ENCODE measurements at regions not wholly inside any gene's neighbourhood (a gene's known extent, or its start where the extent isn't known, plus 50 kb on each side); places are given as distances from the start of the nearest gene placed in this dataset.
"Not testable (repeated sequence)": the region's sequence is repeated elsewhere in the genome, so short reads cannot be mapped to it uniquely, and the experiment has no call there.

DNA sequence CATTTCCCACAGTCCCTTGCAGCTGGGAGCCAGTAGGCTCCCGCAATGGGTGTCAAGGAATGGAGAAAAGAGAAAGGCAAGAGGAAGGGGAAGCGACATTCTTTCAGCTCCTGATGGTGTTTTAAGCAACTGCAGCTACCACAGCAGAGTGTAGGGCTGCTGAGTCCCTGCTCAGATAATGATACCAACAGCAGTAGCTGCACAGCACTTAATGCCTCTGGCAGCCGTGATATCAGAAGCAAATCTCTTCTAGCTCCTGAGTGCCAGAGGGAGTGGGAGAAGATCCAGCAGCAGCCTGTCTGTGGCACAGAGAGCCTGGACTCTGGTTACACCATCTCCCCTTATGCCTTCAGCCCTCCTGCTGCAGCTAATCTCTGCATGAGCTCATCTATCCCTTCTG, 186.1 kb upstream of the LMCD1 start:
- not testable (repeated sequence) for DNase-seq

DNA sequence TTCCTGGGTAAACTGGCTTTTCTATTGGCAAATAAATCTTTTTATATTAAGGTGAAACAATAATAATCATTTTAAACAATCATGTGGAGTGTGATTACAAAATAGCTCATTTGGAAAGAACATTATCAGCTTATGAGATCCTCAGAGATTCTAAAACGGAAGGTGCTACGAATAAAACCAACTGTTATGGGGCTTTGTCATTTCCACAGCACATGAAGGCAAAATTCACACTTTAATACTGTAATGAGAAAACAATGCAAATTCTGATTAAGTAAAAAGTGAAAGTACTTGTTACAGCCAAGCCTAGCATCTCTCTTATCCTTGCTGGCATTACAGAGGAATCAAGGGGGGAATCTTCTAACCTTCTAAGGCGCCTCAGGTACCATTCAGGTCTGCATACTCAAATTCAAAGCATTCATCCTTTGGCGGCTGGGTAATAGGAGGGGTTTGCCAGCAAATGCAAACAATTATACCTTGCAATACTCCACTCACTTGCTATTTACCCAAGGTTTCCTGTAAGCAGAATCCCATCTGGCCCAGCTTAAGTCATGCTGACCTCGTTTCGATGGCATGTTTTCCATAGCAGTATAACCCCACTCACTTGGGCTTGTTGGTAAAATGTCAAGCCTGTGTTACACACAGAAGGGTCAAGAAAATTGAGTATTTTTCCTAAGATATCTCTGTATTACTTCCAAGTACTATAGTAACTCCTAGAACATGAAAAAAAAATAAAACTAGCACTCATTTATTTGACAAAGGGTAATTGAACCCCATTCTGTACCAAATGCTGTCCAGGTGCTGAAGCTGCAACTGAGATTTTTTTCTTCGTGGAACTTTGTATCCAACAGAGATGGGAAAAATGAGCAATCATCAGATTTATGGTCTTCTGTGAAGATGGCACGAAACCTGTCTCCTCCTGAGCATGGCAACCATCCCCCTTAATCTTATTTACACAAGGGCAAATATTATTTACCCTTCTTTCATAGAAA, 183.7 kb upstream of the LMCD1 start:
- no peak for DNase-seq

DNA sequence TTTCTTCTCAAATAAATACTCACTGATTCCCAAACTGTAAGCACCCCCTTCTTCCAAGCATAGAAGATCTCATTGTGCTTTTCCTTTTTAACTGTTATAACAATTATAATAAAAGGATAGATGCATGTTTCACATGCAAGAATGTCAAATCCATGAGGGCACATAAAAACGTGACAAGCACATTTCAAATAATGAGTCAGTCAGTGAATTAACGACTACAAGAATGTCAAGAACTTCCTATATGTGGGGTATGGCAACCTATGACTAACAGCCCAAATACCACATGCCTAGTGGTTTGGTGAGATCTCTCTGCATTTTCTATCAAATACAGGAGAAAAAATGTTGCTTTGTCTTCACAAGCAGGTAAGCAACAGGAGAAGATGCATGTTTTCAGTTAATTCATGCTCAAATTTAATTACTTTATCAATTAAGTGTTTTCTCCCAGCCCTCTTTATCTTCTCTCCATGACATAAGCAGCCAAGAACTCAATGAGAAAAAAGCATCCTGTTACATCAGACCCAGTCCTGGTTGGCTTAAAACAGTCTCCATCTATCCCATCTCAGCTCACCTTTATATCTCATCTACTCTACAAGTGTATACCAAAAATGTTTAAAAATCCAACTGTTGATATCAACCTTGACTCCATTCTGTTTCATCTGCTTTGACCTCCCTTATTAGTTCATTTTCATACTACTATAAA, 181.5 kb upstream of the LMCD1 start:
- DNase-seq = no peak

DNA sequence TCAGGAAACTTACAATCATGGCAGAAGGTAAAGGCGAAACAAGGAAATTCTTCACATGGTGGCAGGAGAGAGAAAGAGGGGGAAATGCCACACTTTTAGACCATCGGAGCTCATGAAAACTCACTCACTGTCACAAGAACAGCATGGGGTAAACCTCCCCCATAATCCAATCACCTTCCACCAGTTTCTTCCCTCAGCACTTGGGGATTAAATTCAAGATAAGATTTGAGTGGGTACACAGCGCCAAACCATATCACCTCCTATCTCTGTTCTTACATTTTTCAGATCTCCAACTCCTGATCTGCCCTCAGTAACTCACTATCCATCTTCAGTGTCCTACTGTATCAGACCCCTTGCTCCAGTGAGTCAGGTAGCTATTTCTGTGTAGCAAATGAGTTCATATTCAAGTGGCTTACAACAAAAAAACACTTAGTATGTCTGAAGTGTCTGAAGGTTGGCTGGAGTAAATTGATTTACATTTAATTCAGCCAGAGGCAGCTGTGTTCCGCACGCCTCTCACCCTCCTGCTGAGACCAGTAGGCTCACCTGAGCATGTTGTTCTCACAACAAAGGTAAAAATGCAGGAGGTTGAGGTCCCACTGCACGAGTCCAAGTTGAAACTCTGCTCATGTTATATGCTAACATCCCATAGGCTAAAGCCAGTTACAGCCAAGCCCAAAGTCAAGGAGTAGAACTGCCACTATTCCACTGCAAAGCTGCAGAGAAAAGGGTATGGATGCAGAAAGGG, 180.7 kb upstream of the LMCD1 start:
- DNase-seq = no peak

DNA sequence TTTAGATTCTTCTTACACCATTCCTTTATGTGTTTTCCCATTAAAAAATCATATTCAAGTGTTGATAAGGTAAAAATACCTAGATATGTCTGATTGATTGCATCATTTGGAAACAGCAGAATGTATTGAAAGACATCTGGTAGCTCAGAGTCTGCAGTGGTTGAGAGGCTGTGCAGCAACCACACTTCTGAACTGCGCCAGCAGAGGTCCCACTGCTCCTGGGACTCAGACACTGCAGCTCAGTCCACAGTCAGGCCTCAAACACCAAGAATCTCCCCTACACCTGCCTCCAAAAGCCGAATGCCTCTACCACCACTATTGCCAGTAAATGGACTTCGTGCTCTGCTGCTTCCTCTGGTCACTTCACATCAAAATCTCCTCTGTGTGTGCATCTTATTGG, 176.9 kb upstream of the LMCD1 start:
- no peak for DNase-seq

DNA sequence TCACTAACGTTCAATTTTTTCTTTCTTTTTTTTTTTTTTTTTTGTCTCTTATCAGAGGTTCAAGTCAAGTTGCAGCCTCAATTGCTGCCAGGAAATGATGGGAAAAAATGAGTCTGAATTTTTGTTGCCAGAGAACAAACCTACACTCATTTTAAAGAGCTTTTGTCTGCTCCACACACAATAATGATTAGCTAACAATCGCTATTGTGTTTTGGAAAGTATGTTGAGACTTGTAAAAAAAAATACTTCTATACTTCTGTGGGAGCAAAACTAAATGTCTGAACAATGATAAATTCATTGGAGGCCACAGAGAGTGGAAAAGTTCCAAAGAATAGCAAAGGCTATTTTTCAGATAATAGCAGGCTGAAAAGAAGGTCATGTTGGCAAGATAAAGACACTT, 176.3 kb upstream of the LMCD1 start:
- DNase-seq = no peak

DNA sequence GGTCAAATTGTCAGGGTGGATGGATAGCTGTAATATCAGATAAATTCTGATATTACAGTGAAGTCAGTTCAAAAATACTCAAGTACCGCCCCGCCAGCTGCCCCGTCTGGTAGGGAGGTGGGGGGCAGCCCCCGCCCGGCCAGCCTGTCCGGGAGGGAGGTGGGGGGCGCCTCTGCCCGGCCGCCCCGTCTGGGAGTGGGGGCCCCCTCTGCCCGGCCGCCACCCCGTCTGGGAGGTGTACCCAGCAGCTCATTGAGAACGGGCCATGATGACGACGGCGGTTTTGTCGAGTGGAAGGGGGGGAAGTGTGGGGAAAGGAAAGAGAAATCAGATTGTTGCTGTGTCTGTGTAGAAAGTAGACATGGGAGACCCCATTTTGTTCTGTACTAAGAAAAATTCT, 175.8 kb upstream of the LMCD1 start:
- DNase-seq = not testable (repeated sequence)

DNA sequence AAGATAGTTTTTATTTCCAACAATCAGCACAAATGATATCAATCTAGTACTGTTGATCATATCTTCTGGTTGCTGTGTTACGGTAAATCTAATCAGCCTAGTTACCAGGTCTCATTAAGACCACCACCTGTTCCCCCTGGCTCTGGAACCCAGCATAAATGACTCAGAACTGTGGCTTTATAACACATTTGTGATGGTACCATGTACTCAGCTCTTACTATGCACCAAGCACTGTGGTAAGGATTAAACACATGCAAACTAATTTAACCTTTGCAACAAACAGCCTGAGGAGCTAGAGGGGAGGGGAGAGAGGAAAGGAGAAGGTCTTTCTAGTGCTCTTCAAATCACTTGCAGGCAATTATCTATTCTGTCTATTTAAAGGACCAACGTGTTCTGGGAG, 173.9 kb upstream of the LMCD1 start:
- DNase-seq = no peak

DNA sequence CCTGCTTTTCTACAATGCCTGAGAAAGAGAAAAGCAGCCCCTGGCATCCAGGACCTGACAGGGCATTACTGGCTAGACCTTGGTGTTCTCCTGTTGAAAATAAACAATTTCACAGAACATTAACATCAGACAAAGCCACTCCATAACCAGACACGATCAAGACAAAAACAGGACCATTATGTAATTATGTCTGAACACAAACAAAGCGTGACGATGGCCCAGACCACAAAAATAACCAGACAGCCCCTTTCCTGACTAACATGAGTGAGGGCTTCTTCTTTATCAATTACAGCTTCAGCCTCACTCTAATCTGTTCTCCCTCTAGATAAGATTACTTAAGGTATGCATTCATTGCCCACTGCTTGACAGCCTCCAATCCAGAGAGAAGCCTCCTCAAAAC, 172.7 kb upstream of the LMCD1 start:
- no peak for DNase-seq

DNA sequence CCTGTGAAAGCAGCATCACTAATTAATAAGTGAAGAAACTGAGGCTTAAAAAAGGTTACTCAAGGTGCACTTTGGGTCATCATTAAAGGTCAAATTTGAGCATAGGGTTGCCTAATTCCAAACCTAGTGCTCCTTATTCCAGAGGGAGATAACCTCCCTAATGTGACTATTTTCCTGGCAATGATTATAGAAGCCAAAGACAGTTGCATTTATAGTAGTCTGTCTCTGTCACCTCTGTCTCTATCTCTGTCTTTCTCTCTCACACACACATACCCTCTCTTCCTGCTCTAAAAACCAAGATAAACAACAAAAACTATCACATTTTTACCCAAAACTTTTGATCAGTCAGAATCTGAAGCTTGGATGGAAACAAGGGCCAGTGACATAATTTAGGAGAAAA, 172.0 kb upstream of the LMCD1 start:
- no peak for DNase-seq

DNA sequence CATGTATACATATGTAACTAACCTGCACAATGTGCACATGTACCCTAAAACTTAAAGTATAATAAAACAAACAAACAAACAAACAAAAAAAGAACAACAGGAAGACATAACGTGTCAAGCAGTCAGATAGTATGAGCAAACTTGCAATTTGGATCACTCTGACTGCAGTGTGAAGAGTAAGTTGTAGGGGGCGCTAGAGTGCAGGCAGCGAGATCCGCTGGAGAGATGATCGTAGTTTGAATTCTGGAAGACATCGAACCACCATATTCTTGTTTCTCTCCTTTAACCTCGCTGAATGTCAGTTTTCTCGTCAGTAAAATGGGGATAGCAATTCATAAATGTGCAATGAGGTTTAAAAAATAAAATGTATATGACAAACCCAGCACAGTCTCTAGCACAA, 165.2 kb upstream of the LMCD1 start:
- no peak for DNase-seq

DNA sequence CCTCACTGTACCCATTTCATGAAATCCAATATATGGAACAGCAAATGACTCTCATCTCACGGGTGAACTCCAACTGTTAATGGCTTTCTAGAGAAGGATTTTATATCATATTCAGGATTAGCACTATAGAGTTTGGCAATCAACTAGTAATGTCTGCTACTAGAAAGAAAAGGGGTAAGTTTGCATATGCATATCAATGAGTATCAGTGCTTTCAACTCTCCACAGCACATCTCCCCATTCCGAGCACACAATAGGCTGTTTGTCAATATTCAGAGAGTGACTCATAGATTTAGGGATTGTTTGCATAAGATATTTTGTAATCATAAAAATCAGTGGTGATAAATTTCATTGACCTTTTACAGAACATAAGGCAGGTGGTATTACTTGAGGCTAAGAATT, 163.2 kb upstream of the LMCD1 start:
- DNase-seq = no peak

DNA sequence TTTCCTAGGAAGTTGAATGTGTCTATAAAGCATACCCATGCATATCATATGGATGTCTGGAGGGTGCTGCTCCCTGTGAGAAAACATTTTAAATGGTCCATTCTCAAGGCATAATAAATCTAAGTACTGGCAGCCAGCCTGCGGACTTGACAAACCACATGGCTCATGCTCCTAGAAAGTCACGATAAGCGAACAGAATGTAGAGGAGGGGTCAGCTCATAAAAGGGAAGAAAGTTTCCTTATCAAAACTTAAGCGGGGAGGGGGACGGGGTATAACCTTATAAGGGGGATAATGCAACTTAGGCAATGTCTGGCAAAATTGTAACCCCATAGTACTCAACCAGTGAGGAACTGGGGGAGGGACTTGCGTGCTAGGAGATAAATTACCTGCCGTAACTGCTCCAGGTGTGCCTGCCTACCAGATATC, 159.8 kb upstream of the LMCD1 start:
- no peak for DNase-seq

DNA sequence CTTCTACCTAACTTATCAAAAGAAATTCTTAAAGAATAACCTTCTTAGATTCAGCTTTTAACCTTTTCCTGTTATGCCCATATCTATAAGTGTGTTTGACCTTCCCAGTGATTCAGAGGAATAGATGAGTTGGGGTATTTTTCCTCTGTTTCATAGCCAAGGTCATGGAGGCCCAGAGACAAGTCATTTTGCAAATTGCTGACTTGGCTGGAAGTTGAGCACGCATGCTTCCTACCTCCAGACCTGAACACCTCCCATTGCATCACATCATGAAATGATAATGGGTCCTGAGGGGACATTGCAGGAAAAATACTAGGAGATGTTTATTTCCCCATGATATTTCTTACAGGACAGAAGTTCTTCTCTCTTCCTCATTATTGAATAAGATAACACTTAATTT, 158.6 kb upstream of the LMCD1 start:
- DNase-seq = no peak

DNA sequence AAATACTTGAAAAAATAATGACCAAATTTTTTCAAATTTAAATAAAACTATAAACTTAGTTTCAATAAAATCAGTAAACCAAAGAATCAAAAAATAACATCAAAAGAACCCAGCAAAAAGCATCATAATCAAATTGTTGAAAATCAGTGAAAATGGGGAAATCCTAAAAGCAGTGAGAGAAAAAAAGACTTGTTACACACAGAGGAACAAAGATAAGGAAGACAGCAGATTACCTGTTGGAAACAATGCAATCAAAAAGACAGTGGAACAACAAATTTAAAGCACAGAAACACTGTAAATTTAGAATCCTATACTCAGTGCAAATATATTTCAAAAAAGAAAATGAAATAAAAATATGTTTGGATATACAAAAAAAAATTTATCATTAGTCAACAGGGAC, 156.2 kb upstream of the LMCD1 start:
- no peak for DNase-seq

DNA sequence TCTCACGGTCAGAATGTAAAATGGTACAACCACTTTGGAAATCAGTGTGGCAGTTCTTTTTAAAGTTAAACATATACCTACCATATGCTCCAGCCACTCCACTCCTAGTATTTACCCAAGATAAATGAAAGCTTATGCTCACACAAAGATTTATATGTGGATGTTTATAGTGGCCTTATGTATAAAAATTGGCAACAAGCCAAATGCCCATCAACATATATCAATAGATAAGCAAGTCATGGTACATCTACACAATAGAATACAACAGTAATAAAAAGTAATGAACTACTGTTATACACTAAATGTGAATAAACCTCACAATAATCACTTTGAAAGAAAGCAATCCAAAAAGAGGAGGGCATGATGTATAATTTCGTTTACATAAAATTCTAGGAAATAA, 153.5 kb upstream of the LMCD1 start:
- DNase-seq = no peak

DNA sequence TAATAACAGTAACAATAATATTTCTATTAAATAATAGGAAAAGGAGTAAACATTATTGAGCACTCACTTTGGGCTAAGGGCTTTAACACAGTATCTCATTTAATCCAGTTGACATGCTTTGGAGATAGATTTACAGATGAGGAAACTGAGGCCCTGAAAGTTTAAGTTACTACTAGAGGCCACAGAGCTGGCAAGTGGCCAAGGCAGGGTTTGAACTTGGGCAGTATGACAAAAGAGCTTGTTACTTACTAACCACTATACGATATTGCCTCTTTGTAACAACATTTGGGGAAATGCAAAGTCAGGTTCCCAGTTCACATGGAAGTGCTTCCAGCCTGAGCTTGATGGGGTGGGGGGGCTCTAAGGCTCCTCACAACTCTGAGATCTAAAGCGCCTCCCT, 149.1 kb upstream of the LMCD1 start:
- DNase-seq = no peak

DNA sequence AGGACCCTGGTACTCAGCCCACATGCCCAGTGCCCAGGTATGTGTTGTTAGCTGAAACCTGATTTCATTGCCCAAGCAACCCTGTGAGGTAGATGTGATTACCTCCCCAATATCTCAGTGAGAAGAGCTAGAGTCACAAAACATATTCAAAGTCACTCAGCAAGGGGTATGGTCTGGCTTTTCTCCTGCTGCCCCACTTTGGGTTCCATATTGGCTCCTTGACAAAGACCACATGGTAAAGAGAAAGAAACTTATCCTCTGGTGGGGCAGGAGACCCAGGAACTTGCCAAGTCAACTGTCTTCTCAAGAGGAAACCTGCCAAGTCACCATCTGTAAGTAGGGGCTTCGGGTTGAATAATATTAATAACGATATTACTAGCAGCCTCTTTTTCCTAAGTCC, 148.3 kb upstream of the LMCD1 start:
- DNase-seq = no peak

DNA sequence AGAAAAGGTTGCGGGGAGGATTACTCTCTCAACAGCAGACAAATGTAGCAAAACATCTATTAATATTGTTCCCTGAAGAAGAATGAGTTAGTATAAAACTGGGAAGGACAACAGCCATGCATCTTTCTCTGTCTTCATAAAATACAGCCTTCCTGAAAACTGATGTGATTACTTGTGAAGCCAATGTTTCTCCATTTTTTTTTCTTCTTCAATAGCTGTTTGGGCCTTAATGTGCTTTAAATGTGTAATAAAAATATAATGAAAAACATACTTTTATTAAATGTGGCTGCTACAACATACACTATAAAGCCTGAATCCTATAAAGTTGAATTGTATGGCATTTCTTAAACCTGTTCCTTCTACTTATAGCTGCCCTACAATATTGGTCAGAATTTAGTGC, 146.3 kb upstream of the LMCD1 start:
- DNase-seq = no peak

DNA sequence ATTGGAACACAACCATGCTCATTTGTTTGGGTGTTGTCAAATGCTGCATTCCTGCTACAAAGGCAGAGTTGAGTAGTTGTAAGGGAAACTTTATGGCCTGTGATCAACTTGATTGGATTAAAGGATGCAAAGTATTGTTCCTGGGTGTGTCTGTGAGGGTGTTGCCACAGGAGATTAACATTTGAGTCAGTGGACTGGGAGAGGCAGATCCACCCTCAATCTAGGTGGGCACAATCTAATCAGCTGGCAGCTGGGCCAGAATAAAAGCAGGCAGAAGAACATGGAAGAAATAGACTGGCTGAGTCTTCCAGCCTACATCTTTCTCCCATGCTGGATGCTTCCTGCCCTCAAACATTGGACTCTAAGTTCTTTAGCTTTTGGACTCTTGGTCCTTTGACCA, 145.6 kb upstream of the LMCD1 start:
- not testable (repeated sequence) for DNase-seq

DNA sequence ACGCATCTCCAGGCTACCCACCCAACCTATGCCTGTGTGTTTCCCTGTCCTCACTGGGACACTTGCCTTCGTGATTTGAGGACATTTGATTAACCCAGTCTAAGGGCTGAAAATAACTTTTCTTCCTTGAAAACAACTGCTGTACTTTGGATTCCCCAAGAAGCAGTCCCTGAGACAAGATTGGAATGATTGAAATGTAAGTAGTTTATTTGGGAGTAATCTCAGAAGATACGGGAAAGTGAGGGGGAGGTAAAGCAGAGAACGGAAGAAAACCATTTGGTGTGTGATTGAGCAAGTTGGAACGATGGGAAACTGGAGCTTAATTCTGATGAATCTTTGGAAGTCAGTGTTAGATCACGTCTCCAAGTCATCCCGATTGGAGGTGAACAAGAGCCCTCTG, 143.8 kb upstream of the LMCD1 start:
- no peak for DNase-seq

DNA sequence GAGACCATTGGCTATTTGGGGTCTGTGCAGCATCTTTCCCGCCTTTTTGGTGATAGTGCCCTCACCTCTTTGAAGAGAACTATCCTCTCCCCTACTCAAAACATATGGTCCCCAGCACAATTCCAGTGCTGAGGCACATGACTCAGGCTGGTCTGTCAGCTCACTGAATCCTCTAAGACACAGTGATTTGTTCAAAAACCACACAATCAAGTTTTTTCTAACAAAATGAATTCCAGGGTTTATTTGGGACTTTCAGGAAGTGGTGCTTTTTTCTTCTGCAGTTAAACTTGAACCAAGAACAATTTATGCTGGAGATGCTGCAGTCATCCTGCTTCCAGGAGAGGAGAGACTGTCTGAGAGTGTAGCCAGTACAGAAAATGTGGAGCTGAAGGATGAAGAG, 142.5 kb upstream of the LMCD1 start:
- DNase-seq = no peak

DNA sequence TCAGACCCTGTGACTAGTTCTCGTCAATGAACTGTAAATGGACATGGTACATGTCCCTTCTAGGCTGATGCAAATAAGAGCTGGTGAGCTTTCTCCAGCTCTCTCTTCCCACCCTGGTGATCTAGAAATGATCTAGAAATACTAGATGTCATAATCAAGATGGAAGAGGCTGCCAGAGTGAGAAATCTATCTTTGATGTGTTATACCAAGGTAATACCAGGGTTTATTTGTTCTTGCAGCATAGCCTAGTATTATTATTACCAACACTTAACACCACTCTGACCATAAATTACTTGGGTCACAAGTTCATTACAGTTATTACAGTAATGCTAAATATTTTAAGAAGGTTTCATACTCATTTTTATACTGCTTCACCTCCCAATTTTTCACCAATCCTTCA, 138.4 kb upstream of the LMCD1 start:
- no peak for DNase-seq

DNA sequence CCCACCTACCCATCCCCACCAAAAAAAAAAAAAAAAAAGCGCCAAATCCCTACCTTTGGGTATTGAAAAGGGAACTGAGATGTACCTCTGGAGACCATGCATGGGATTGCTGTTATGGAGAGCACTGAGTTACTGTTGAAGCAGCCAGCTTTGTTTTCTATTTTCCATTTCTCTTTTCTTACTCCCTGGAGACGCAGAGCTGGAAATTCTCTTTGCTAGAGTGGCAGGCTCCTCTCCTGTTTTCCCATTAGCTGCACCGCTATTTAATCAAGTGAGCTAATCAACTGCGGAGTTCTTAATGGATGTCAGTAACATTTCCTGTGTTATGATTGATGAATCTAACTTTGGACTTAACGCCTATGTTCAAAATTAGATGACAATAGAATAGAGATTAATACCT, 136.1 kb upstream of the LMCD1 start:
- no peak for DNase-seq

Measured in NCI-H1048 (cell line).